Fibroblast of peridontal ligament (primary cell): ENCODE measurements at regions not wholly inside any gene's neighbourhood (a gene's known extent, or its start where the extent isn't known, plus 50 kb on each side); places are given as distances from the start of the nearest gene placed in this dataset.

Source experiments
- DNase-seq: peaks from one replicate; pipeline ENCODE4 v3.0.0-alpha.2; 2010; ENCODE audit errors: extremely low read depth

GRCh38 chr10:113364227-113364626 is 188.6 kb upstream of the HABP2 start:
- no peak for DNase-seq

- DNase-seq = no peak
Observed at GRCh38 chr10:113368666-113369364, 184.0 kb upstream of the HABP2 start.

GRCh38 chr10:113369365-113369694 is 183.5 kb upstream of the HABP2 start:
- DNase-seq = no peak

GRCh38 chr10:113376428-113376827 is 176.4 kb upstream of the HABP2 start:
- DNase-seq = no peak

GRCh38 chr10:113379091-113379490 is 173.8 kb upstream of the HABP2 start:
- DNase-seq = no peak

GRCh38 chr10:113381416-113381815 is 171.4 kb upstream of the HABP2 start:
- no peak for DNase-seq

- peak; percentile 70 for DNase-seq
Observed at GRCh38 chr10:113381981-113382509, 170.8 kb upstream of the HABP2 start.

GRCh38 chr10:113382691-113383090 is 170.2 kb upstream of the HABP2 start:
- peak; percentile 9 for DNase-seq

GRCh38 chr10:113384181-113384580 is 168.7 kb upstream of the HABP2 start:
- peak; percentile 55 for DNase-seq

- peak; percentile 95 for DNase-seq
Observed at GRCh38 chr10:113385021-113385999, 167.5 kb upstream of the HABP2 start.

GRCh38 chr10:113386005-113386404 is 166.8 kb upstream of the HABP2 start:
- DNase-seq = peak; percentile 29

GRCh38 chr10:113389969-113390368 is 162.9 kb upstream of the HABP2 start:
- no peak for DNase-seq

GRCh38 chr10:113390896-113391295 is 162.0 kb upstream of the HABP2 start:
- DNase-seq = no peak

GRCh38 chr10:113397047-113397446 is 155.8 kb upstream of the HABP2 start:
- DNase-seq = no peak

GRCh38 chr10:113399065-113399464 is 153.8 kb upstream of the HABP2 start:
- no peak for DNase-seq

- DNase-seq = no peak
Observed at GRCh38 chr10:113402602-113403001, 150.3 kb upstream of the HABP2 start.

GRCh38 chr10:113407218-113407617 is 145.6 kb upstream of the HABP2 start:
- no peak for DNase-seq

GRCh38 chr10:113409175-113409574 is 143.7 kb upstream of the HABP2 start:
- no peak for DNase-seq

GRCh38 chr10:113410618-113411017 is 142.2 kb upstream of the HABP2 start:
- DNase-seq = no peak

- DNase-seq = no peak
Observed at GRCh38 chr10:113411456-113411855, 141.4 kb upstream of the HABP2 start.

GRCh38 chr10:113412161-113412560 is 140.7 kb upstream of the HABP2 start:
- no peak for DNase-seq

- DNase-seq = no peak
Observed at GRCh38 chr10:113414543-113414942, 138.3 kb upstream of the HABP2 start.

GRCh38 chr10:113415246-113415645 is 137.6 kb upstream of the HABP2 start:
- no peak for DNase-seq
